Daoy (cell line): ENCODE measurements at regions not wholly inside any gene's neighbourhood (a gene's known extent, or its start where the extent isn't known, plus 50 kb on each side); places are given as distances from the start of the nearest gene placed in this dataset.

Source experiments
- DNase-seq: peaks from one replicate; pipeline ENCODE4 v3.0.0-alpha.2; 2015; ENCODE audit warnings: low read depth

DNA sequence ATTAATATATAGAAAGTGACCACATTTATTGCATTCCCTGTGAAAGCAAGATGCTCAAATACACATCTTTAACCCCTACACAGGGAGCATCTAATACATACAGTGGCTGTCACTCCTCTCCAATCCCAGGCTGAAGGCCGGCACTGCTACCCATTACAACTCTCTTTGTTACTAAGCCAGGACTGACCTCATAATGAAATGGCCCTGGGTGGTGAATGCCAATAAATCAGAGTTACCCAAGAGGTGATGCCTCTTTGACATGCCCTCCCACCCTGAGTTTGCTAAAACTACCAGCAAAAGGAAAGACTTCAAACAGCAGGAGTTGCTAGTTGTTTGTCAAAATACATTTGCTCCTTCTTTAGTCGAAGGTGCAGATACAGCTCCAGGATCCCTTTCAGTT lies 214.2 kb downstream of the FOXA2 start:
- no peak for DNase-seq

DNA sequence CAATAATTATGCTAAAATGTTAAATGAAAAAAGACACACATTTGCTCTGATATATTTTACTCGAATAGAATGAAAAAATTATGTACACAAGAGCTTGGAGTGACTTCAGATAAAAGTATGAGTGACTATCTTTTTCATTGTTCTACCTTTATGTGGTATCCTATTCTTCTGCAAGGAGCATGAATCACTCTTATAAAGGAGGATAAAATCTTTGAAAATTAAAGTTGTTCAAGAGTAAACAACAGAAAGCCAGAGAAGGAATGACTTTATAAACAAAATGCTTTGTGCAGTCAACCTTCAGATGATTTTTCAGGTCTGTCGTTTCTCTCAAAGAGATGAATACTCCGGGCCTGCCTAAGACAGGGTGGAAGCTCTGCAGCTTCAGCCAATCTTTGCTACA lies 215.3 kb downstream of the FOXA2 start:
- DNase-seq: no peak

DNA sequence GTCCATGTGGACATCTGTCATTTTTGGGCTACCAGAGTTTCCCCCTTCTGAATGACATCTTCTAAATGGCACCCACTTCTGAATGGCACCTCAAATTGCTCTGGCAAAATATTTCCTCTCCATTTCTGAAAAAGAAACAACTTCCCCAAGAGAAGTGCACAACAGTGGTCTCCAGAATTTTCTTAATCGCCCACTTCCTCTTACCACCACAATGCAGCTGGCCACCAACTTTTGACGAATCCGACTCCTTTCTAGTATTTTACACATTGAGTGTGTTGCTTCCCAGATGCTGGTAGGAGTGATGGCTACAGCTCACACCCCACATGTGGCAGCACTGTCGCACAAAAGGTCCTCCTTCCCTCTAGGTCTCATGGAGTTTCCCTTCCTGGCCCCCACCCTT lies 216.1 kb downstream of the FOXA2 start:
- no peak for DNase-seq

DNA sequence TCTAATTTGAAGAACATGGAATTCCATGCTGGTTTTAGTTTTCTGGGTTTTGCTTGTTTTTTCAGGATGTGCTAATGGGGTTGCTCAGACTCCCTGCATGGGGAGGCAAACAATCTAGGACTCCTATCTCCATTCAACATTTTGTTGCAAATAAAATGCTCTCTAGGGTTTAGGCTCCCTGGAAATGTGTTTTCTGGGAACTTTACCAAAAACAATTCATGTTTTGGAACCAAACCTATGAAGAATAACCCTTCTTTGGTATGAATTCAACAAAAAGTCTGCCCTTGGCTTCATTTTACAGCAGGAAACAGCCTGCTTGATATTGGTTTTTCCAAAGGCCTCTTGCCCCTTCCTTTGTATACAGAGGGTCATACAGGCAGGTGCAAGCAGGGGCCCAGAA lies 217.7 kb downstream of the FOXA2 start:
- no peak for DNase-seq

- no peak for DNase-seq
These were observed 229.7 kb downstream of the FOXA2 start for GRCh38 chr20:22354647-22355046.

- no peak for DNase-seq
These were observed 230.8 kb downstream of the FOXA2 start for GRCh38 chr20:22353586-22353985.

GRCh38 chr20:22352019-22352418 lies 232.4 kb downstream of the FOXA2 start:
- no peak for DNase-seq

GRCh38 chr20:22350624-22351023 lies 233.7 kb downstream of the FOXA2 start:
- DNase-seq: no peak

DNA sequence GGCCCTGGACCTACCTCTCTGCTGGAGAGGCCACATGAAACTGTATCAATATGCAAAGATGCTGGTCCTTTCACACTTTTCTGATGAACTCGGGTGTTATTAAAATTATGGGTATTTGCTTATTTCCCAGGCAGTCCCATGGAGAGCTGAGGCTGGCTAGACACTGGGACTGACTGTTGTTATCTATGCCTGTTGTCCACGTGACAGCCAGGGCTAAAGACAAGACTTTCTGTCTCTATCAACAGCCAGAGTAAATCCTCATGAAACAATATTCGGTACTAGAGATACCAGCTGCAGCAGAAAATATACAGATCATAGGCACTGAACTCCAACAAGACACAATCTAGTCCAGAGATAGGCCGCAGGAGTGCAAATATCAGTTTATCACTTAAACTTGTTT lies 236.4 kb downstream of the FOXA2 start:
- no peak for DNase-seq

DNA sequence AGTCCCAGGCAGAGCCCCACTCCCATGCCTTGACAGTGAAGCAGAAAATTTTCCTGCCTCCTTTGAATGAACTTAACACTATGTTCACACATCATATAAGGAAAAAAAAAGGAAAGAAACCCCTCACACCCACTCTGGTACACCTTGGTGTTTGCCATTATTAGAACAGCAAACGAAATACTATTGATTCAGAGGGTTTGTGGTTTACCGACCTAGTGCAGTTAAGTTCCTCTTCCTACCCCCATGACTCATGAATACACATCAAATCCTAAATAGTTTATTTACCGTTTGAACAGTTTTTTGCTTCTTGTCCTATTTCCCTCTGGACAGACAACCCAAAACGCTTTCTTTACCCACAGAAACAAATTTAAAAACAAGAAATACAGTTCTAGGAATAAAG lies 237.7 kb downstream of the FOXA2 start:
- peak; percentile 16 for DNase-seq

GRCh38 chr20:22343612-22344011 lies 240.8 kb downstream of the FOXA2 start:
- DNase-seq: no peak

- DNase-seq: no peak
These were observed 242.0 kb downstream of the FOXA2 start for GRCh38 chr20:22342410-22342809.

GRCh38 chr20:22341508-22341907 lies 242.9 kb downstream of the FOXA2 start:
- peak; percentile 66 for DNase-seq

DNA sequence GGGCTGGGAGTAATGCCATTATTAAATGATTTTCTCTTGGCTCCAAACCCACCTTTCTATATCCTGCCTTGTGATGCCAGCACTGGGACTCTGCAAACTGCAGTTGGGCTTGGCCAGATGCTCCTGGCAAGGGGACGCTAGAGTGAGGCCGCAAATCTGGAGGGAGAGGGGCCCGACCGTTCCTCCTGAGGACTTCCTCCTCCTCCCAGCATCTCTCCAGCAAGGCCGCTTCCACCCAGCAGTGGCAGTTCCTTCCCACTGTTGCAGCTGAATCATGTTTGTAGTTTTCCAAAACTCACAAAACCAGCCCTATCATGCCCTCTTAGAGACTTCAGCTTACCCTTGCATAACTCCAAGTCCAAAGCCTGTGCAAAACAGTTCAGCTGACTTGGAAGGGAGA lies 244.4 kb downstream of the FOXA2 start:
- DNase-seq: no peak

DNA sequence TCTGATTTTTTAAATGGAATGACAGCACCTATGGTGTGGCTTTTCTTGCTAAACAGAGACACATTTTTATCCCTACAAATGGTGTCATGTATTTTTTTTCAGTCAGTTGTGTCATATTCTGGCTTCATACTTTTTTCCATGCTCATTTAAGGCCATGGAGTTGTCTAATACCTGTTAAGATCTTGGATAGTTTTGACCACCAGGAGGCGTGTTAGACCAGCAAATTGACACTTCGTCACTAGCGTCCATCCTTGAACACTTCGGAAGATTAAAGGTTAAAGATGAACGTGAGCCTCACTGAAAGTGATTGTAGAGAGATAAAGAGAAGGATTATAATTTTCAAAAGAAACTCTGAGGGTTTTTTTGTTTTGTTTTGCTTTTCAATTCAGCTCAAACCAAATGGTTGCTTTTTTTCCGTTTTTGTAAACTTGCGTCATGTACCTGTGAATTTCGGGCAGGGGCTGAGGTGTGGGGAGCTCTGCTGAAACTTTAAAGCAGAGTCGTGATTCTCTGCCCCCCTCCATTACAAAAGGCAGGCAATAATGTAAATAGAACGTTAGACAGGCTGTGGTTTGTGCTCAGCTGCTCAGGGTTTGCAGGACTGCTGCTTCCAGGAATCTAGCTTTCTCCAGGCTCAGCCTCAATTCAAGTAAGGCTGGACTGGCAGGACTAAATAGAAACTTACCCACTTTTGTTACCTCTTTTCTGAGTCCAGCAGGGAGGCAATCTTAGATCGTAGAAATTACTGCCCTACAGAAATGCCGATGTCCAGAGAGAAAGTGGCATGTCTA lies 245.1 kb downstream of the FOXA2 start:
- DNase-seq: peak; percentile 70

- no peak for DNase-seq
These were observed 246.1 kb downstream of the FOXA2 start for GRCh38 chr20:22338140-22338708.

DNA sequence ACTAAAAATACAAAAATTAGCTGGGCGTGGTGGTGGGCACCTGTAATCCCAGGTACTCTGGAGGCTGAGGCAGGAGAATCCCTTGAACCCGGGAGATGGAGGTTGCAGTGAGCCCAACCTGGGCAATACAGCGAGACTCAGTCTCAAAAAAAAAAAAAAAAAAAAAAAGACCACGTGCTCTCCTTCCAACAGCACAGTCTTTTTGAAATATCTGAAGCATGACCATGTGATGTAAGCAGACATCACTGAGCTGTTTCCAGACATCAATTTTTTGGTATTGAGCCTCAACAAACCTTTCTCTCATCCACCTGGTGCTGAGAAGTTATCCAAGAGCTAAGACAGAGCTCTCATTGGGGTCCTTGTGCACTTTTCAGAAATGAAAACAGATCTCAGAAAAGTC lies 249.2 kb downstream of the FOXA2 start:
- DNase-seq: no peak

GRCh38 chr20:22333885-22334545 lies 250.4 kb downstream of the FOXA2 start:
- peak; percentile 63 for DNase-seq

- no peak for DNase-seq
These were observed 259.9 kb downstream of the FOXA2 start for GRCh38 chr20:22324505-22324904.

GRCh38 chr20:22322513-22322912 lies 261.9 kb downstream of the FOXA2 start:
- no peak for DNase-seq

GRCh38 chr20:22321191-22321590 lies 263.2 kb downstream of the FOXA2 start:
- DNase-seq: no peak

GRCh38 chr20:22320245-22320915 lies 264.0 kb downstream of the FOXA2 start:
- no peak for DNase-seq

GRCh38 chr20:22315771-22316170 lies 268.6 kb downstream of the FOXA2 start:
- DNase-seq: no peak
